ENCODE measurements at regions not wholly inside any gene's neighbourhood (a gene's known extent, or its start where the extent isn't known, plus 50 kb on each side); places are given as distances from the start of the nearest gene placed in this dataset.
"Not testable (repeated sequence)": the region's sequence is repeated elsewhere in the genome, so short reads cannot be mapped to it uniquely, and the experiment has no call there.

- DNase-seq: not testable (repeated sequence)
These were observed 52.3 kb downstream of the SEPTIN7 start for GRCh38 chr7:35853194-35853593.

- DNase-seq: no peak
These were observed 53.5 kb downstream of the SEPTIN7 start for GRCh38 chr7:35854311-35854710.

GRCh38 chr7:35856175-35856574 is 55.3 kb downstream of the SEPTIN7 start:
- DNase-seq: no peak

- no peak for DNase-seq
These were observed 59.8 kb downstream of the SEPTIN7 start for GRCh38 chr7:35860664-35861063.

GRCh38 chr7:35865287-35865686 is 64.4 kb downstream of the SEPTIN7 start:
- no peak for DNase-seq

- DNase-seq: no peak
These were observed 65.3 kb downstream of the SEPTIN7 start for GRCh38 chr7:35866186-35866585.

GRCh38 chr7:35869117-35869516 is 68.3 kb downstream of the SEPTIN7 start:
- not testable (repeated sequence) for DNase-seq

GRCh38 chr7:35869810-35870209 is 69.0 kb downstream of the SEPTIN7 start:
- DNase-seq: peak; percentile 92

DNA sequence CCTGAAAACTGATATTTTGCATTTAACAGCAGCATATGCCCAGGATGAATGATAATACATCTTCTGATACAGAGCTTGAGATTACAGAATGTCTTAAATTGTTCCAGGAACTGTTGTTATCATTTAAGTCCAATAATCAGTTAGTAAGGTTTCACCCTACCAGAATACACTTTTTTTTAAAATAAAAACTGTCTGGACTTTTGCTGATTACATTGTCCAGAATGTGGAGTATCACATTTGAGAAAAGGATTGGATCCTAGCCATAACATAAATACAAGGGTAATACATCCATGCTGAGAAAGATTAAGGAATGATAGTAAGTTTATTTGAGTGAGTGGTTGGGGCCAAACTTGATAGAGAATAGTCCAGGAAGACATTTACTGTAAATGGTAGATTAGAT is 71.0 kb downstream of the SEPTIN7 start:
- DNase-seq: peak; percentile 14

- peak; percentile 52 for DNase-seq
These were observed 74.0 kb downstream of the SEPTIN7 start for GRCh38 chr7:35874886-35875285.

DNA sequence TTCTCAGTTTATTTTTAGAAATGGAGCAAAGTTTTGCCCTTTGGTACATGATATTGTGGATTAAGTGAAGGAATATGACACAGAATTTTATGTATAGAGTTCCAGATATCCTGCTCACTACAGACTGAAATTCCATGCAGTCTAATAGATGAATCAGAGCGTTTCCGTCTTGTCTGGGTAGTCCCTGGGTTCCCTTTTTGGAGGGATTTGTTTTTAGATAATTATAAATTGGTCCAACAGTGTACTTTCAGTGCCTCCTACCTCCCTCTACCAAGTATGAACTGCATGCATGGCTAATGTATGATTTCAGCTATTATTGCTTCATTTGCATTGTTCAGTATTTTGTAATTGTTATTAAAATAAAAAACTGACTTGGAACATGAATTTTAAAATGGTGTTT is 74.4 kb downstream of the SEPTIN7 start:
- peak; percentile 84 for DNase-seq

GRCh38 chr7:35878351-35878750 is 77.5 kb downstream of the SEPTIN7 start:
- DNase-seq: peak; percentile 85

DNA sequence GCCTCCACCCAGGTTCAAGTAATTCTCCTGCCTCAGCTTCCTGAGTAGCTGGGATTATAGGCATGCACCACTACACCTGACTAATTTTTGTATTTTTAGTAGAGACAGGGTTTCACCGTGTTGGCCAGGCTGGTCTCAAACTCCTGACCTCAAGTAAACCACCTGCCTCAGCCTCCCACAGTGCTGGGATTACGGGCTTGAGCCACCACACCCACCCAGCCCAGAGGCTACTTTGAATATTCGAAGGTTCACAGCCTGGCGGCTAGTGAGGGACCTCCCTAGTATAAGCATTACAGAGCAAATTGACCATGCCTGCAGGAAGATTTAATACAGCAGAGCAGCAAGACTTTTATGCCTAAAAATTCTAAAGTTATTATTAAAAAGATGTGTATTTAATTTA is 86.6 kb downstream of the SEPTIN7 start:
- DNase-seq: not testable (repeated sequence)

DNA sequence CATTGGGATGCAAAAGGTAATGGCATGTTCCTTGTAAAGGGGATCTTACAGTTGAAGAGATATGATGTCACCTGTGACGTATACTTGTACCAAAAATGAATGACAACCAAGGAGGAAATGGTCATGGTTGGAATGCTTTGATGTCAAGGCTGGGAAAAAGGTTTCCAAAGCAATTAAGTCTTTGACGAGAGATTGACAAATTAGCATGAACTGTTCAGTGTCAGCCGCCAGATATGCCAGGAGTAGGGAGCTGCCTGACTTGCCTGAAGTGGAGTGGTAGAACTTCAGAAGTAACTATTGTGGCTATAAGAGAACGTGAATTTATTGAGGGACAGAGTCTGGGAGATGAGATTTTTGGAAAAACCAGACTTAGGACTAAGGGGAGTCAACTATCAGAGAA is 88.1 kb downstream of the SEPTIN7 start:
- no peak for DNase-seq

- DNase-seq: no peak
These were observed 89.0 kb downstream of the SEPTIN7 start for GRCh38 chr7:35889870-35890269.

DNA sequence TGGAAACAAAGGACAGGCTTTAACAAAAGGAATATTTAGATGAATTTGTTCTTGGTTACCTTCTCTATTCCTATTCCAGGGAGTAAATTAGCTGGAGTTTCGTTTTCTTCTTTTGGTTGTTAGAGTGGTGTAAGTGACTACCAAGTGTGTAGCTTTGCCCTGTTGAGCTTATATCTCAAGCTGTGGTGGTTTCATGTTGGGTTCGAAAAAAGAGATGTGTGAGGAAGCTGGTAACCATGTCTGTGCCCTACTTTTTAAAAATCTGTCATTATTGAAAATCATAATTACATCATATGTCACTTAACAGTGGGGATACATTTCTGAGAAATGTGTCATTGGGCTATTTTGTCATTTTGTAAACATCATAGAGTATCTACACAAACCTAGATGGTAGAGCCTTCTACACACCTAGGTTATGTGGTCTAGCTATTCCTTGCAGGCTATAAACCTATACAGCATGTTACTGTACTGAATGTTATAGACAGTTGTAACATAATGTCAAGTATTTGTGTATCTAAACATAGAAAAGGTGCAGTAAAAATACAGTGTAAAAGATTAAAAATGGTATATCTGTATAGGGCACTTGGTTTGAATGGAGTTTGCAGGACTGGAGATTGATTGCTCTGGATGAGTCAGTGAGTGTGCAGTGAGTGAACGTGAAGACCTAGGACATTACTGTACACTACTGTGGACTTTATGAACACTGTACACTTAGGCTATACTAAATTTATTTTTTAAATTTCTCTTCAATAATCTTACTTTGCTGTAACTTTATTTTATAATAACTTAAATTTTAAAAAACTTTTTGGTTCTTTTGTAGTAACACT is 90.4 kb downstream of the SEPTIN7 start:
- DNase-seq: no peak

GRCh38 chr7:35893649-35894048 is 92.8 kb downstream of the SEPTIN7 start:
- DNase-seq: no peak

GRCh38 chr7:35894721-35895120 is 93.9 kb downstream of the SEPTIN7 start:
- DNase-seq: peak; percentile 51

DNA sequence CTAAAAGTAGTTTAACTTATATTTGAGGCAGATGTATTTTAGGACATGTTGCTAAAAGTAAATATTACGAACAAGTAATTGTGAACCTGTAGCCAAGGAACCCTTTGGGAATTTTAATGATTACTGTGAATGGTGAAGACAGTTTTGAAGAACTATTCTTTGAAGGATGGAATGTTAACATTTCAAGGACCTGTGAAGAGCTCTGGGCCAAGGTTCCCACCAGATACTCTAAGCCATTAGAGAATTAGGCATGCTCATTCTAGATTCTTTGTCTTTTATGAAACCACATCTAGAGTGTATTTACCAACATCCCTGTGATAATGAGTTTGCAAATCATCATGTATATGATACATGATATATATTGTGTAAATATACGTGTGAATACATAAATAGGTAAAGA is 99.8 kb downstream of the SEPTIN7 start:
- no peak for DNase-seq

DNA sequence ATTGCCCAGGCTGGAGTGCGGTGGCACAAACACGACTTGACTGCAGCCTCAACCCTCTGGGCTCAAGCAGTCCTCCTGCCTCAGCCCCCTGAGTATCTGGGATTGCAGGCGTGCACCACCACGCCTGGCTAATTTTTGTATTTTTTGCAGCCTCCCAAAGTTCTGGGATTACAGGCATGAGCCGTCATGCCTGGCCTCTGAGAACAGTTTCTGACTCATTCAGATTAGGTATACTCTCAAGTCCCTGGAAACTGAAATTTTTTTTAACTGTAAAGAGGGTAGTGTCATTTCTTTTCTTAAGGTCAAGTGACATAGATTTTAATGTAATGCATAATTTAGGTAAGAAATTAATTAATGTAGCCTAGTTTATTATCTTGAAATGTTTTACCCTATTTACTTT is 104.7 kb downstream of the SEPTIN7 start:
- DNase-seq: no peak

- peak; percentile 75 for DNase-seq
These were observed 105.5 kb downstream of the SEPTIN7 start for GRCh38 chr7:35906191-35906908.

DNA sequence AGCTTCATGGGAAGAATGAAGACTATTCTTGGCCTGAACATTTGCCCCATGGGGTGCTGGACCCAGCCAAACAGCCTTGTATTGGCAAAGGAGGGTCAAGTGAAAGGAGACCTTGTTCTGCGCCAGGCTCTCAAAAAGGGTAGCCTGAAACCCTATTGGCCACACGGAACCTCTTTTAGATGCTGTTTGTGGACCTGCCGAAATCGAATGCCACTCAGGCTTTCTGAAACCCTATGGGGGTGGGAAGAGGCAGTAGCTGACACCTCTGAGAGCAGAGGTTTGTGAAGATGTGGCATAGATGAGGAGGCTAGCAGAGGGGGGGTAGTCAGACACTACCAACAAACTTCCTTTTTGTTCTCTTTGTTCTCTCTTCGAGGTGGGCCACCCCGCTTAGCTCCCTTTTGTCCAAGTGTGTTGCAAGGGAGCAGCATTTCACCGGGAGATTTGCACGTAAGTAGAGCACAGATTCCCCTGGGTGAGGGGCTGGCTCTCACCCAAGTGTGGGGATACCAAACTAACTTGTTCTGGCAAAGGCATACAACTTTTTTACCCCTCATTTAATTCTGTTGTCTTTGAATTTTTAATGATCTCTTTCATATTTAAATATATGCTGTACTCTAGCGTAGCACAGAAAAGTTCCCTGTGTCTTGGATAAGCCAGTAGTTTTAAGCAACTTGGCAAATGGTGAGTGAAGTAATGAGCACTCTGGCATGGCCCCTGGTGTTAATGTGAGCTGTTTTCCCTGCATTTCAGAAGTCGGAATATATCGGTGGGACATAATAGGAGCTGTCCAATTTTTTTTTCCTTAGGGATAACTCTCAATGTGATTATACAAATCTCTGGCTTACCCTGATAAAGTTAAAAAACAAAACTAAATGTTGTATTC is 107.7 kb downstream of the SEPTIN7 start:
- no peak for DNase-seq

- DNase-seq: no peak
These were observed 109.1 kb downstream of the SEPTIN7 start for GRCh38 chr7:35909870-35910357.
